Activated CD4-positive, alpha-beta memory T cell treated with anti-CD3 and anti-CD28 coated beads, Interleukin-2, amount 10 ng/mL, durations not matched to agents 7 days and 5 days (primary cell): ENCODE measurements at regions not wholly inside any gene's neighbourhood (a gene's known extent, or its start where the extent isn't known, plus 50 kb on each side); places are given as distances from the start of the nearest gene placed in this dataset.

Source experiments
- CTCF ChIA-PET: fragments of 350-600 bp; sonication (Branson Sonifier 250); formaldehyde crosslinking; loops from one replicate; lab custom pipeline; 2021; ENCODE audit warnings: antibody characterized with exemption, inconsistent platforms; lab: Charles Lee
- POLR2A ChIA-PET: fragments of 350-600 bp; sonication (Branson Sonifier 250); formaldehyde crosslinking; loops from one replicate; lab custom pipeline; 2021; ENCODE audit warnings: antibody characterized with exemption; lab: Charles Lee
- DNase-seq: peaks from one replicate; pipeline ENCODE4 v3.0.0-alpha.2; 2020
- H3K27ac Mint-ChIP-seq: one replicate; pipeline ENCODE4 v1.8.0; 2021; ENCODE audit warnings: mild to moderate bottlenecking, mixed read lengths
- H3K27me3 Mint-ChIP-seq: one replicate; pipeline ENCODE4 v1.8.0; 2021; ENCODE audit warnings: mixed read lengths
- H3K36me3 Mint-ChIP-seq: one replicate; pipeline ENCODE4 v1.8.0; 2021; ENCODE audit warnings: low read depth, mixed read lengths
- H3K4me1 Mint-ChIP-seq: one replicate; pipeline ENCODE4 v1.8.0; 2021; ENCODE audit warnings: mixed read lengths
- H3K4me3 Mint-ChIP-seq: one replicate; pipeline ENCODE4 v1.8.0; 2021; ENCODE audit warnings: mild to moderate bottlenecking, mixed read lengths
- H3K9me3 Mint-ChIP-seq: one replicate; pipeline ENCODE4 v1.8.0; 2021; ENCODE audit warnings: mixed read lengths

DNA sequence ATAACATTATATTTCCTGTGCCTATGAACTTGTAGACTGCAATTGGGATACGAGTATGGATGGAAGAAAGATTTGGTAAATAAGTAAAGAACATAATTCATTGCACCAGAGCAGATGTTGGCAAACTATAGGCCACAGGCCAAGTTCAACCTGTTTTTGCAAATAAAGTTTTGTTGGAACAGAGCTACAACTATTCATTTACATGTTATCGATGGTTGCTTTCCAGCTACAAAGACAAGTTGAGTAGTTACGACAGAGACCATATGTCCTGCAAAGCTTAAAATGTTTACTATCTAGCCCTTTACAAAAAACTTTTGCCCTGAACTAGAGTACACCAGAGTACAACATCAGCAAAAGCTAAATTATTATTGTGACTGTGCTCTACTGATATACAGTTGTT, 169.1 kb upstream of the DMAC1 start:
- Mint-ChIP-seq H3K4me3 (no peak overlapping the region), H3K4me1 (peaks cover 10% of the 10 kb centered on the region), H3K9me3 (no peaks in the 10 kb centered on the region), H3K27ac (no peak overlapping the region), H3K27me3 (no peaks in the 10 kb centered on the region), H3K36me3 (no peaks in the 10 kb centered on the region)
- no peak for DNase-seq
- ChIA-PET POLR2A (no interaction called here), CTCF (no interaction called here)

DNA sequence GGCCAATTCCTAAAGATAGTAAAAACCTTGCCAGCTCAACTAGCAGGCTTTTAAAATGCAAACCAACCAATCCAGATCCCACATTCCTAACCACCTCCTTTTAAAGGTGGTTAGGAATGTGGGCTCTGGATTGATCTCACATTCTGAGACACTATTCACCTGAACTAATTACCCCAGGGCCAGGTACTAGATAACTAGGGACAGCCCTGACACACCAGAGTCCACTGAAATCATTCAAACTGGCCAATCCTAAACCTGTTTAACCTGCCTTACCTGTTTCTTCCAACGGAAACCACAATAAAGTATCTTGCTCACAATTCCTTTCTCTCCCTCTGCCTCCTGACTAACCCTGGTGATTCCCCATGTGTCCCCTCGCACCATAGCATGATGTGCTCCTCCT, 168.3 kb upstream of the DMAC1 start:
- peaks cover 9% of the 10 kb centered on the region for H3K4me1 Mint-ChIP-seq
- POLR2A ChIA-PET, result no interaction called here
- H3K36me3 Mint-ChIP-seq, result no peaks in the 10 kb centered on the region
- no peak overlapping the region for H3K27ac Mint-ChIP-seq
- CTCF ChIA-PET, result no interaction called here
- no peak for DNase-seq
- H3K27me3 Mint-ChIP-seq, result no peaks in the 10 kb centered on the region
- no peak overlapping the region for H3K4me3 Mint-ChIP-seq
- no peaks in the 10 kb centered on the region for H3K9me3 Mint-ChIP-seq

DNA sequence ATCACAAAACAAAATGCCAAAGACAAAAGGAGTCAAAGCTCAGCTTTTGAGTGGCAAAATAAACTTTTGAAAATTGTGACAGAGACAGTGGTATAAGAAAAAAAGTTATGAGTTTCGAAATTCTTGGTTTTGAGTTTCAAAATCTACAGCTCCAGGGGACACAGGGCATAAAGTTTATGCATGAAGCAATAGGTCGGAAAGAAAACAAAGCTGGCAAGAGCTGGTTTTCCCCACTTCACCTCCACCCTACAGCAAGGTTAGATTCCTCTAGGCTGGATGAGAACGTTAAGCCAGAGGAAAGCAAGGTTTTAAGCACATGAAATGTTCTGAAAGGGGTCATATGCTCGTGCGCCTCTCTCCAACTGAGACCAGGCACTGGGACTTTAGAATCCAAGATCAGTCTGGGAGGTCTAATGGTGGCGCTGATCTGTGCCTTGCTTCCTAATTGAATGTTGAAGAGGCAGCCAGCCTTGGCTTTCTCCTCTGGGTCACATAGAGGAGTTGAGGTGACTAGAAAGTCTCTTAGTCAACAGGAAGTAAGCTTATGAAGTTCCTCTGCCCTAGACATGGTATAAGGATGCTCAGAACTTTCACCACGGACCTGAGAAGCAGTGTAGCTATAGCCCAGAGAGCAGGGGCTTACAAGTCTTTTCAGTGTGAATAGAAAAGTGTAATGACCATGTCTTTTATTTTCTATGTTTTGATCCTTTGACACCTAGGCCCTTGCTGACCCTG, 167.7 kb upstream of the DMAC1 start:
- no peak for DNase-seq
- Mint-ChIP-seq H3K4me1 (peaks cover 9% of the 10 kb centered on the region), H3K4me3 (no peak overlapping the region), H3K9me3 (no peaks in the 10 kb centered on the region), H3K27me3 (no peaks in the 10 kb centered on the region), H3K36me3 (no peaks in the 10 kb centered on the region), H3K27ac (no peak overlapping the region)
- CTCF ChIA-PET, result no interaction called here
- POLR2A ChIA-PET, result interaction anchor here (0.7 kb wide), 1 partner anchor 16 kb away, joined by 3 read pairs; no protein-coding TSS in a partner anchor

DNA sequence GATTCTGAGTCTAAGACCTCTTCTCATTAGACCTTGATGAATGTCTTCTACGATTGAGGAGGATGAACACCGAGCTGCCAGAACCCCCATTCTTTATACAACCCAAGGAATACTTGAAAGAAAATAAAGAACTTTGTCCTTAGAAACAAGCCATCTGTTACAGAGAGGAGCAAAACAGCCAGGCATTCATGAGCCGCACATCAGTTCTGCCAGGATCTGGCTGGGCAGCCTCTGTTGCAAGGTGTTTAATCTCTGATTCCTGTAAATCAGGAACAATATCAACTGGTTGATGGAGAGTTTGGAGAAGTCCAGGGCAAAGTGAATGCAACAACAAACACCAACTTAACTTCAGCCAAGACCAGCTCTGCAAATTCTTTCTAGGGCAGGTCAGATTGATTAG, 165.5 kb upstream of the DMAC1 start:
- H3K27me3 Mint-ChIP-seq, result no peaks in the 10 kb centered on the region
- CTCF ChIA-PET, result no interaction called here
- POLR2A ChIA-PET, result no interaction called here

DNA sequence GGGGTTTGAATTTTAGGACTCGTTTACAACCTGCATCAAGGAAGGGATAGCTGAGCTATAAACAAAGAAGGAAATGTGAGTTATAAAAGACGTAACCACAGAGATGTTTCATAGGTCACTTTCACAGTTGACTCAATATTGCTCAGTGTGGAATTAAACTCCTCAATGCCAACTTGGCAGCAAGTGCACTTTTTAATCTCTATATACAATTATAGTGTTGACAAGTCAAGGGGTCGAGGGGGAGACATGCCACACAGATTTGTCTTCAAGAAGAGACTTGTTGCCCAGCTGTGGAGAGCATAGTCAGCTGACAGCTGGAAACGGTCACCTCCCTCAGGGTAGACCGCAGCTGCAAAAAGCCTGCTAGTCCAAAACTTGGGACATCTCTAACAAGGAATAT, 163.4 kb upstream of the DMAC1 start:
- ChIA-PET POLR2A (no interaction called here), CTCF (no interaction called here)
- peaks cover 8% of the 10 kb centered on the region for H3K4me1 Mint-ChIP-seq
- no peaks in the 10 kb centered on the region for H3K36me3 Mint-ChIP-seq
- no peak for DNase-seq
- H3K27me3 Mint-ChIP-seq, result no peaks in the 10 kb centered on the region
- H3K27ac Mint-ChIP-seq, result no peak overlapping the region
- H3K4me3 Mint-ChIP-seq, result no peak overlapping the region
- no peaks in the 10 kb centered on the region for H3K9me3 Mint-ChIP-seq

More for the DNA sequence above, 165.5 kb upstream of the DMAC1 start:
- no peaks in the 10 kb centered on the region for H3K36me3 Mint-ChIP-seq
- H3K9me3 Mint-ChIP-seq, result no peaks in the 10 kb centered on the region
- no peak overlapping the region for H3K4me3 Mint-ChIP-seq
- peaks cover 9% of the 10 kb centered on the region for H3K4me1 Mint-ChIP-seq
- no peak for DNase-seq
- no peak overlapping the region for H3K27ac Mint-ChIP-seq

DNA sequence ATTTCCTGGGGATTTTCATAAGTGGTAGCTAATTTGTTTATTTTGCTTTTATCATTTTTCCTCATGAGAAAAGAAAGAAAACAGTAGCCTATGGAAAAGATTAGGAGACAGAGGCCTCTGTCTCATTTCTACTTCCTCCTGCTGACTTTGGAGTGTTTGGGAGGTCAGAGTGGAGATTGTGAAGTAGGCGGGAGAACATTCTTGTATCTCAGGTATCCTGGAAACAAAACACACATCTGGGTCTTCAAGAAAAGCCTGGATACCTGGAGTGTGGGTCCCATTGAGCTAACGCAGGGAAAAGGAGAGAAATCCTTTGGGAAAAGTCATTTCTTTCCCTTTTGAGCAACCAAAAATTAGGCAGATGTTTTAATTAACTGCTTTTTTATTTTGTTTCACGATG, 161.5 kb upstream of the DMAC1 start:
- Mint-ChIP-seq H3K36me3 (no peaks in the 10 kb centered on the region), H3K4me1 (no peaks in the 10 kb centered on the region), H3K4me3 (no peak overlapping the region), H3K27ac (no peak overlapping the region), H3K9me3 (no peaks in the 10 kb centered on the region), H3K27me3 (no peaks in the 10 kb centered on the region)
- ChIA-PET CTCF (no interaction called here), POLR2A (no interaction called here)
- no peak for DNase-seq

DNA sequence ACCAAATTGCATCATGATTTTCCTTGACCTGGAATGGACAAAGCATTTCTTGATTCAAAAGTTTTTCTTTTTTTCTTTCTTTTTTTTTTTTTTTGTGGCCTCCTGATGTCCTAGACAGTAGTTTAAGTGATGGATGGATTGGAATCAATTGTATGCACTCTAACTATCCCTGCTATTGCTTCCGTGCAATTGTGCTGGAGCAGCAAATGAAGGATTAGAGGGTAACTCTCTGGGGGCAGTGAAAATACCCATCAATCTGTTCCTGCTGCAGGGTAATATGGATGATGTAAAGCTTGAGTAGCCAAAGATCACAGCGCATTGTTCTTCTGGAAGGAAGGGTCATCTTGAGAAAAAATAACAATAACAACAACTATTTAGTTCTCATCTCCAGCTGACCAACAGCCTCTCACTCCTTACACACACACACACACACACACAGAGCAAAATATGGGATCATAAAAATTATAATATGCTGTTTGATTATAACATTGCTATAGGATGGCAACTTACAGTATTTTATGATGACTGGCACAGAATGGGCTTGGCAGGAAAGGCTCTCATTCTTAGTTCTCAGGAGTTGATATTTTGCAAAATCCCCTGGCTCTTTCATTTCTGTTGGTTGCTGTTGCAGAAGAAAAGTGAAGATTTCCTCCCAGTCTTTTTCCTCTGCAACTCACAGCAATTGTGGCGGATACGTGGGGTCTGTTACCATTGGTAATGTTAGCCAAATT, 160.9 kb upstream of the DMAC1 start:
- ChIA-PET CTCF (no interaction called here), POLR2A (no interaction called here)
- H3K27ac Mint-ChIP-seq, result no peak overlapping the region
- no peak for DNase-seq
- no peak overlapping the region for H3K4me3 Mint-ChIP-seq
- H3K27me3 Mint-ChIP-seq, result no peaks in the 10 kb centered on the region
- no peaks in the 10 kb centered on the region for H3K9me3 Mint-ChIP-seq
- H3K36me3 Mint-ChIP-seq, result no peaks in the 10 kb centered on the region
- no peaks in the 10 kb centered on the region for H3K4me1 Mint-ChIP-seq

DNA sequence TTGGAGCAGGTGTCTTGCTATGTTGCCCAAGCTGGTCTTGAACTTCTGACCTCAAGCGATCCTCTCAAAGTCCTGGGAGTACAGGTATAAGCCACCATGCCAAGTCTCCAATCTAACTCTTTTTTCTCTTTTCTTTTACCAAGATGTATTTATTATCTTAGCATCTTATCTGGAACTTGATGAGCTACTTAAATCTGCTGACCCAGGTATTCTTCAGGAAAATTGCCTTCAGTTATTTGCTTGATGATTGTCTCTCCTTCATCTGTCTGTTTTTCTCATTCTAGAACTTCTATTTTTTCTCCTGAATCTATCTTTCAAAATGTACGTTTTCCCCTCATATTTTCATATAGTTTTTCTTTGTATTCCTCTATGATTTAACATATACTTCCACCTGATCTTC, 158.2 kb upstream of the DMAC1 start:
- CTCF ChIA-PET, result no interaction called here
- H3K36me3 Mint-ChIP-seq, result no peaks in the 10 kb centered on the region
- no peak for DNase-seq
- H3K4me1 Mint-ChIP-seq, result no peaks in the 10 kb centered on the region
- no peaks in the 10 kb centered on the region for H3K9me3 Mint-ChIP-seq
- H3K4me3 Mint-ChIP-seq, result no peak overlapping the region
- H3K27ac Mint-ChIP-seq, result no peak overlapping the region
- peaks cover 1% of the 10 kb centered on the region for H3K27me3 Mint-ChIP-seq
- POLR2A ChIA-PET, result no interaction called here

DNA sequence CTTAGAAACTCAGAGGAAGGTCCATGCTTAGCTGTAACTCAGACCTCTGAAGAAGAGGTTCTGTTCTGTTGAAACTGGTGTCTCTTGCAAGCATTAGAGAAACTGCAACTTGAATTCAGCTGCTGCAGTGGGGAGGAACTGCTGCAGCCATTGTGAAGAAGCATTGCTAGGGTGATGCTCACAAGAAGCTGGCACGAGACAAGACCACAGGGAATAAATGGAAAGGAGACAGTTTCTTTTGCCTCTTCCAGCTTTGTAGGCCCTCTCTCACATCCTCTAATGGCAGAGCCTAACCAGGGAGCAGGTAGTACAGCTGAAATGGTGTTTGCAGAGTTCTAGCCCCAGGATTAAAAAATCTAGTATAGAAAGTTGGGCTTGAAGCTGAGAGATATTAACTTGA, 148.0 kb upstream of the DMAC1 start:
- no peaks in the 10 kb centered on the region for H3K27me3 Mint-ChIP-seq
- POLR2A ChIA-PET, result interaction anchor here (1.1 to 1.3 kb wide), 2 partner anchors 11 to 12 kb away, joined by 3 read pairs; no protein-coding TSS in a partner anchor
- H3K4me1 Mint-ChIP-seq, result peaks cover 3% of the 10 kb centered on the region
- H3K4me3 Mint-ChIP-seq, result no peak overlapping the region
- H3K27ac Mint-ChIP-seq, result no peak overlapping the region
- H3K9me3 Mint-ChIP-seq, result peaks cover 3% of the 10 kb centered on the region
- CTCF ChIA-PET, result no interaction called here
- no peak for DNase-seq
- no peaks in the 10 kb centered on the region for H3K36me3 Mint-ChIP-seq

DNA sequence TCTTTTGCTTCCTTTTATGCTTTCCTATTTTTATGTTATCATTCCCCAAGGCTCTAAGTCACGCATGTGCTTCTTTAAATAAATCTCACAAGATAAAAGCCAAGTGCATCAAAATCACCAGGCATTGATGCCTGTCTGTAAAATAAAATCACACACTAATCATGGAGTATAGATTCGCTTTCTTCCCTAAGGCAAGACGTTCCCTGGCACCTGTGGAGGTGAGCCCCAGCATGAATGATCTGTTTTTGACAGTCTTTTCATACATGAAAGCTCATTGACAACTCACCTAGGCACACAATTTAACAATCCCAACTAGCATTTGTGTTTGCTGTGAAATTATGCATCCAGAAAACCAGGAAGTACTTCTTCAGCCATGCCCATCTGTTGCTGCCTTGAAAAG, 146.9 kb upstream of the DMAC1 start:
- ChIA-PET CTCF (no interaction called here), POLR2A (no interaction called here)
- Mint-ChIP-seq H3K36me3 (no peaks in the 10 kb centered on the region), H3K27ac (no peak overlapping the region), H3K27me3 (no peaks in the 10 kb centered on the region), H3K9me3 (peaks cover 3% of the 10 kb centered on the region), H3K4me3 (no peak overlapping the region), H3K4me1 (peaks cover 3% of the 10 kb centered on the region)
- no peak for DNase-seq

DNA sequence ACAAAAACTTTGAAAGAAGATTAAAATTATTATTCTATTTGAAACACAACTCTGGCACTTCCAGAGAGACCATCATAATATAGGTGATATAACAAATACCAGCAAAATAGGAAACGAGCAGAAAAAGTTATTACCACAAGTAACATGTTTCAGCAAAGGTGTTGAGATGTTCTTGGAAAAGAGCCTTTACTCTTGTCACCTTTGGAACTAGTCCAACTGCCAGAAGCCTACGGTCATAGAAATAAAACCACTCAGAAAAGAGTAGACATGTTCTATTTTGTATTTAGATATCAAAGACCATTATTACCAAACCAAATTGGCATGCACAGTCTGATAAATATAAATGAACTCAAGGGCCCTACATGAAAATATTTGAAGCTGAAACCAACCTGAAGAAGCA, 145.0 kb upstream of the DMAC1 start:
- H3K36me3 Mint-ChIP-seq, result peaks cover 11% of the 10 kb centered on the region
- CTCF ChIA-PET, result no interaction called here
- POLR2A ChIA-PET, result no interaction called here

DNA sequence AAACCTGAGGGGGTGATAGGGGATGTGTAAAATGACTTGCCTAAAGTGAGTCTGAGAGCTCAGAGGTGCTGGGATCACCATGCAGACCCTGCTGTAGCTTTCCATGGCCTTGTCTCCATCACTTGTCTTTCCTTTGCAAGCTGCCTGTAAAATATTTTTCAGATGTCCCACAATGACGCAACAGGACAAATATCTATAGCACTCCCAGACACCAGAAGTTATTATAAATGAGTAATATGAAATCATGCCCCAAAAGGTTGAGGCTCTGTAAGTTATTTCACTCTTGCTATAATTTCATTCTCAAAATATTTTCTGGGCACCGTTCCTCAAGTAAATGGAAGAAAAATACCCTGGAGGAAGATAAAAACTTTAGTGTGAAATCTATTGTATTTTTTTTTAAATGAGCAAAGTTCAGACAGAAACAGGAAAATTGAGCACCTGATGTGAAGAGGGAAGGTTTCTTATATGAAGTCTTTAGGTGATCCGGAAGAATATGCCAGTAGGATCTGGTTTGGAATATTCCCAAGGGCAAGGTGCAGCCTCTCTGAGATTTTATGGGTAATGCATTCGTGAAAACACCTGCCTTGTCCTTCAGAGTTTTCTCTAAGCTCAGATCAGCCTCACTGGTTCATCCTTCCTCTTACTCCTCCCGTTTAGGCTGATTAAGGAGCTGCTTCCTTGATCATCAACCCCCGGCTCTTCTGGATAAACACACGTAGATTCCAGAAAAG, 138.3 kb upstream of the DMAC1 start:
- H3K9me3 Mint-ChIP-seq, result peaks cover 30% of the 10 kb centered on the region
- ChIA-PET CTCF (no interaction called here), POLR2A (no interaction called here)
- H3K4me3 Mint-ChIP-seq, result no peak overlapping the region
- peaks cover 20% of the 10 kb centered on the region for H3K4me1 Mint-ChIP-seq
- H3K27ac Mint-ChIP-seq, result no peak overlapping the region
- no peaks in the 10 kb centered on the region for H3K27me3 Mint-ChIP-seq
- no peak for DNase-seq
- peaks cover 23% of the 10 kb centered on the region for H3K36me3 Mint-ChIP-seq

More for the DNA sequence above, 145.0 kb upstream of the DMAC1 start:
- Mint-ChIP-seq H3K4me3 (no peak overlapping the region), H3K4me1 (peaks cover 3% of the 10 kb centered on the region), H3K9me3 (peaks cover 18% of the 10 kb centered on the region), H3K27ac (no peak overlapping the region), H3K27me3 (no peaks in the 10 kb centered on the region)
- no peak for DNase-seq

DNA sequence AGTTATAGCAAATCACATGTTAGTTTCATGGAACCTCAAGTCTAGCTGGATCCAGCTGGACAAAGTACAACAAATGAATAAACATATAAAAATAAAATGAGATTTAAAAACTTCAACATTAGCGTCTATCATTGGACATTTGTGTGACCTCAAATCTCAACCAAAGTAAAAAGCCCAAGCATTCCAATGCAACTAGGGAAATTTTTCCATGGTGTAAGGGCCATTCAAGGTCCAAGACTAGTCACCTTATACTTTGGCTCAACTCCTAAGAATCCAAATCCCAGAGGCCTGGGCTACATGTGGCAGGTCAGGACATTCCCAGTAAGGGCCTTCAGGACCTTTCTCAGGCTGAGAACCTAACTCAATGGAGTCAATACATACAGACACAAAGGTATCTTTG, 137.4 kb upstream of the DMAC1 start:
- POLR2A ChIA-PET, result interaction anchor here (1.0 to 2.8 kb wide), 3 partner anchors 10 to 138 kb away, joined by 3 to 18 read pairs (median 7); partner anchors contain the start of gene DMAC1
- peaks cover 30% of the 10 kb centered on the region for H3K9me3 Mint-ChIP-seq
- CTCF ChIA-PET, result no interaction called here
- H3K27me3 Mint-ChIP-seq, result no peaks in the 10 kb centered on the region
- H3K36me3 Mint-ChIP-seq, result peaks cover 23% of the 10 kb centered on the region
- H3K27ac Mint-ChIP-seq, result no peak overlapping the region
- no peak overlapping the region for H3K4me3 Mint-ChIP-seq
- no peak for DNase-seq
- H3K4me1 Mint-ChIP-seq, result peaks cover 20% of the 10 kb centered on the region
